ENCODE measurements at regions not wholly inside any gene's neighbourhood (a gene's known extent, or its start where the extent isn't known, plus 50 kb on each side); places are given as distances from the start of the nearest gene placed in this dataset.

GRCh38 chr10:8969853-8970252 lies 915.4 kb downstream of the GATA3 start:
- DNase-seq (ENCODE audit: low read depth in 2 of 2): no peak

- DNase-seq (ENCODE audit: low read depth in 2 of 2): no peak
Observed at GRCh38 chr10:8975535-8975934, 921.0 kb downstream of the GATA3 start.

- DNase-seq (ENCODE audit: low read depth in 2 of 2): no peak
Observed at GRCh38 chr10:8978100-8978499, 923.6 kb downstream of the GATA3 start.

DNA sequence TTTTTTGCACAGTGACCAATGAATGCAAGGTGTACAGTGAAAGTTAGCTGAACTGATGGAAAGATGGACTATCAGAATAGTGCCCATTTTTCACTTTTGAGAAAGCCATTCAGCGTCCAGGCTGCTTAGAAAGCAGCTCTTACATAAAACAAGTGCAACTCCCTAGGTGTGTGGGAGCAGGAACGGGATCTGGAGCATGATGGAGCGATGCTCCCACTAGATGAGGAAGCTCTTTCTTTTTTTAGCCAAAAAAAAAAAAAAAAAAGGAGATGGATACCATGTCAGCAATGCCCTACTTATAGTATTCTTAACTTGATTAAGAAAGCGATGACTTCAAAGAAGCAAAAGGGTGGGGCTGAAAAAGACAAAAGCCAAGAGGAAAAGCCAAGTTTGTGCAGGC lies 925.5 kb downstream of the GATA3 start:
- DNase-seq (ENCODE audit: low read depth in 2 of 2): no peak

DNA sequence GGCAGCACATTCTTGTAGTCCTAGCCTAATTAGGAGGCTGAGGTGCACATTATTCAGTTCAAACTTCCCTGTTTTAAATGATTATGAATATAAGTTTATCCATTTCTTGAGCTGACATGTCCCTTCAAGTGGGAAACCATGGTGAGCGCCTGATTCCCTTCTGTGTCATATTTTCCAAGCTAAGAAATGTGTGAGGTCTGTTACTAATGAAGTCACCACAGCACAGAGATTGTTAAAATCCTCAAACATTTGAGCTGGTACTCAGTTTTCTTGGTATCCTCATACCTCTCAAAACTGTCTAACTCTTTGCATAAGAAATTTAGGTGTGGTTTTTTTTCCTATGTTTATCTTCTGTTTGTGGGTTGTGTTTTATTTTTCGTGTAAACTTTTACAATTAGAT lies 926.8 kb downstream of the GATA3 start:
- no peak for DNase-seq (ENCODE audit: low read depth in 2 of 2)

DNA sequence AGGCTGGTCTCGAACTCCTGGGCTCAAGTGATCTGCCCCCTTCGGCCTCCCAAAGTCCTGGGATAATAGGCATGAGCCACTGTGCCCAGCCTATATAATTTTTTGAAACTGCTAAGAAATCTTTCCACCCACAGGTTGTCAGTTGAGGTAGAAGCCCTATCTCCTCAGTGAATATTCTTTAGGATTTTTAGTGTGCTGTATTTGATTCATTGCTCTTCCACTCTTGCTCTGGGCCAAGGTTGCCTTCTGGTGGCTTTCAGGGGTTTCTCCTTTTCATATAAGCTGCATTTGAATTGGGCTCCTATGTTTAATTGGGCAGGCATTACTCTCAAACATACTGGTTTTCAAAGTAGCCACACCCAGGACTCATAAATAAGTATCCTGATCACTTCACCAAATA lies 931.2 kb downstream of the GATA3 start:
- no peak for DNase-seq (ENCODE audit: low read depth in 2 of 2)

GRCh38 chr10:8986975-8987374 lies 932.5 kb downstream of the GATA3 start:
- no peak for DNase-seq (ENCODE audit: low read depth in 2 of 2)

GRCh38 chr10:8987712-8988111 lies 933.2 kb downstream of the GATA3 start:
- DNase-seq (ENCODE audit: low read depth in 2 of 2): no peak

DNA sequence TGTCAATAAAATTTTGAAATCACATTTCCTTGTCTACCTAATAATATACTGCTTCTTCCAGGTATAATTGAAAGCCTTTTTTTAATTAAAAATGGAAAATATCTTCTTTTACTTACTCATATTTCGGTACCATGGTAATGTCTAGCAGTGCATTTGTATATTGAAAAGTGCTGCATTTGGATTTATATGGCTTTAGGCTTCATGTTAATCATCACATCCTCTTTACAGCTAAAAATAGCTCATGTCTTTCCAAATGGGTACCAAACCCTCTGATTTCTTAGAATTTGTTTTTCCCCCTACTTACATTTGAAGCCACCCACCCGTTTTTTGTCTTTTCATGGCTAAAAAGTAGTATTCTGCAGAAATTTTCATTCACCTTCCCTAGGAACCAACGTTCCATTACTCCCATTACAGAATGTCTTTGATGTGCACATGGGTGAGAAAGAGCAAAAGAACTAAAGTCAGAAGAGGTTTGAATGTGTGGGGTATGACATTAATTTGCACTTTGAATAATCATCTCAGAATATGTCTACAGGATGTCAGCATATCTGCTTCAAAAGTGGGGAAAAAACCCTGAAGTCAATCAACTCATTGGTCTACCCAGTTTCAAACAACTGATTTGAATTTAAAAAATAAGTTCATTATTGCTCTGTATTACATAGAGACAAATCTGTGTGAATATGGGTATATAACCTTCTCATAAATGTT lies 935.9 kb downstream of the GATA3 start:
- no peak for DNase-seq (ENCODE audit: low read depth in 2 of 2)

- DNase-seq (ENCODE audit: low read depth in 2 of 2): no peak
Observed at GRCh38 chr10:8992009-8992408, 937.5 kb downstream of the GATA3 start.

GRCh38 chr10:8993864-8994263 lies 939.4 kb downstream of the GATA3 start:
- no peak for DNase-seq (ENCODE audit: low read depth in 2 of 2)

DNA sequence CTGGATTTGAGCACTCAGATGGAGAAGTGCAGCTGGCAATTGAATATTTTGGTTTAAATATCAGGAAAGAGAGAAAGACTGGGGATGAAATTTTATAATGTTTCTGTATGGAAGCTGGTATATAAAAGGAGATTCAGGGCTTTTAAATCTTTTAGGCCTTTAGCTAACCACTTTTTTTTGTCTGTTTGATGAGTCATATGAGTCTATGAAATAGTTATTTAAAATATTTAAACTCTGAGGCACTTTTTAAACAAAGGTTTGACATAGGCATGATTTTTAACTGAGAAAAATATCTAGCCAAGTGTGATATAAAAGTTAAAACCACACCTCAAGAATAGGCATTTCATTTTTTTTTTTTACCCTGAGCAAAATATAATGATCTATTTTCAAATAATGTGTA lies 944.3 kb downstream of the GATA3 start:
- DNase-seq (ENCODE audit: low read depth in 2 of 2): no peak

DNA sequence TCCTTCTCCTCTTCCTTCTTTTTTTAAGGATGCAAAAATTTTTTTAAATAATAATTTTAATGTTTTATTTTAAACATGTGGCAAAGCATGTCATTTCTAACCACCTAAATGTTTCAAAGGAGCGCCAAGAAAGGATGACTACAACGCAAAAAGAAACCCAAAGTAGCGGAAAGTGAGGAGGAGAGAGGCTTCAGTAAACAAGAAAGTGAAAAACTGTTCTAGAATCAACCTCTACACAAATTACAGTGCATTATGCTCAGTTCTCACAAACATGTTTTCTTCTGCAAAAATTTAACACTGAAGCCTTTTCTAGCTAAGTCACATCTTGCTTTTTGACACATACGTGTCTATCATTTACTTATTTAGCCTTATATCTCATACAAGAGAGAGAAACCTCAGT lies 948.6 kb downstream of the GATA3 start:
- DNase-seq (ENCODE audit: low read depth in 2 of 2): no peak

DNA sequence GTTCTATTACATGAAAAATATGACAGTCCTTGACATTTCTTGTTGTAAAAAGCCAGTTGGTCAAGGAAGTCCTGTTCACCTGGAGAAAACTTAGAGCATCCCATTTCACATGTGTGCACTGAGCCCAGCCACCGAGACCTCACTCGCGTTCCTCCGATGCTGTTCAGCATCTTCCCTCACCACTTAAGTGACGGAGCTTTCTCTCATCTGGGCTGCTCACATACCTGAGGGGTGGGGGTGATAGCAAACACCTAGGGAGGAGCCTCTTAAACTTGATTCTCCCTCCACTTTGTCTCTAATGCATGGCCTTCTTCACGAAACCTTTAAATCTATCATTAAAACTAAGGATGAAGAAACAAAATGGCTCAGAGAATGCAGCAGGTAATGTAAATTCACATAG lies 950.2 kb downstream of the GATA3 start:
- DNase-seq (ENCODE audit: low read depth in 2 of 2): no peak

- no peak for DNase-seq (ENCODE audit: low read depth in 2 of 2)
Observed at GRCh38 chr10:9009505-9009904, 955.0 kb downstream of the GATA3 start.

- DNase-seq (ENCODE audit: low read depth in 2 of 2): no peak
Observed at GRCh38 chr10:9010093-9010492, 955.6 kb downstream of the GATA3 start.

- DNase-seq (ENCODE audit: low read depth in 2 of 2): no peak
Observed at GRCh38 chr10:9010931-9011670, 956.6 kb downstream of the GATA3 start.

- no peak for DNase-seq (ENCODE audit: low read depth in 2 of 2)
Observed at GRCh38 chr10:9012312-9012711, 957.8 kb downstream of the GATA3 start.

DNA sequence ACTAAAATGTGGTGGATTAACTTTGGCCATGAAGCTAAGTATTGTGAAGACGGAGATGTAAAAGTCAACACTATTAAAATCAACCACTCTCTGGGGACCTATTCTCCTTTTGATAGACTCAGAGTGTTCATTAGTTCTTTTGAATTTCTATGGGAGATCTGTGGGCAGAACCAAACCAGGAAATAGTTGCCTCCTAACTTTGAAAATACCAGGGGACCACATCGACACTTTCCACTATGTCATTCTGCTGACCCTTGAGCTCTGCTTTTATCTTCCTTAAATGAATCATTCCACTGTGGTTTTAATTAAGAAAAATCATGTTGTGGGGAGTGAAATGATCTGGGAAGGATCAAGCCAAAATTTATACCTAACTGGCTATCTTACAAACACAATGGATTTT lies 960.5 kb downstream of the GATA3 start:
- no peak for DNase-seq (ENCODE audit: low read depth in 2 of 2)

DNA sequence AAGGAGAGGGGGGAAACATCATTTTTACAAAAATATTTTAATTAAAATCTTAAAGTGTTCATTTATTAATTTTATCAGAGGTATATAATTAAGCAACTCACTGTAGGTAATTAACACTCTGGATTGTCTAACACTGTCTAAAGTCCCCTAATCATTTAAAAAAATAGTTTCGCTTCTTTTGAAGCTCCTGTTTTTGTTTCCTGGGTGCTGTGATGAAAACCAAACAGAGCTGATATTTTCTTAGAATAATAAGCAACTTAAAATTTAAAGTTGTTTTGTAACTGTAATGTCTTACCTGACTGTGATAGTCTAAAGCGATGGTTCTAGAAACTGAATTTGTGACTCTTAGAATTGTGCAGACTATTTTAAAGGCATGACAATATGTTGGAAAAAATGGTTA lies 961.0 kb downstream of the GATA3 start:
- no peak for DNase-seq (ENCODE audit: low read depth in 2 of 2)

DNA sequence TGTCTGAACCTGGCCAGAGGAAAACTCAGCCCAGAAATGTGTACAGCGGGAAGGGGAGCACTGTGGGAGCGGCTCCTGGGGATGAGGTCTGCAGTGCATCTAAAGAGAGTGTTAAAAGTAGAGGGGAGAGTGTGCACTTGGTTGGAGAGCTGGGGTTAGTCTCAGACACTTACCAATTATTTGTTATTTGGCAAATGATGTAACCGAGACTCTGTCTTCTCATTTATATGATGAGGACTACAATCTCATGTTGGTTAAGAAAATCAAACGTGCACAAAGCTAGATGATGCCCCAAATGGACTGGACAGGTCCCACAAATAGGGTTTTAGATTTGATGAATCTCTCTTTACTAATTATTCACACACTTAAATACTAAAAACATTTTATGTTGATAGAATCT lies 962.4 kb downstream of the GATA3 start:
- DNase-seq (ENCODE audit: low read depth in 2 of 2): no peak

DNA sequence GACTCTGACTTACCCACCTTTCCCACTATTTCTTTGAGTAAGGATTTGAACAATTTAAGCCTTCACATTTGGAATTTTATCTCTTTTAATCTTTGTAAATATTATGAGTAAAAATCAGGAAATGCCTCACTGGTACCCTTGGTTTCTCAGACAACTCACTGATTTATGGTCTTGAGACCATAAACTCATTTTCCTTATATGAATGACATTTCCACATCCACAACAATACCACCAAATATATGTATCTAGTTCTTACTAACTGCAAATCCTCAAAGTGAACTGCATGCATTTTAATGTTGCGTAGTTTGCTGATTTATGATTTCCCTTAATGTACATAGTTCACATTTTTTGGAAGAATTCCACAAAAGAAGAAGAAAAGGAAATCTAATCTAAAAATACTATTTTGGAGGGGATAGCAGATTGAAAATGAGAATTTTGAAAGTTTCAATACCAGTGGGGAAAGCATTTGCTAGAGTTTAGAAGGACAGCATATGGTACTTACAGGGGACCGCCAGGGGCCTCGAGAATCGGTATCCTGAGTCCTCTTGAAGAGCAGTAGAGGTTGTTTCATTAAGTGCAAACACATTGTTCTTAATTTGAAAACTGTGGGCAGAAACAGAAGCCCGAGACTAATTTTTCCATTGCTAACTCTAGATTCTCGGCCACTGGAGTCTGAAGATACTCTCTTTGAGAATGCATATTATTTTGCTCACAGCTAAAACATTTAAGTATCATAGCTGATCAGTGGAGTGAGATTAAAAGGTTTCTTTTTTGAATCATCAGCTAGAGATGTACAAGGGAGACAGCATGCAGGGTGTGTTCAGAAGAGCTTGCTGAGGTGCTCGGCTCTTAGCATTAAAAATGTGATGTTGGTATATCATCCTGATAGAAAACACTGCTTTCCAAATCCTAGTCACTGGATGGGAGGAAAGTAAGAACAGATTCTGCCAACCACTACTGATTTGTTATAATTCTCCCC lies 964.0 kb downstream of the GATA3 start:
- DNase-seq (ENCODE audit: low read depth in 2 of 2): no peak
